ENCODE measurements at regions not wholly inside any gene's neighbourhood (a gene's known extent, or its start where the extent isn't known, plus 50 kb on each side); places are given as distances from the start of the nearest gene placed in this dataset.

DNA sequence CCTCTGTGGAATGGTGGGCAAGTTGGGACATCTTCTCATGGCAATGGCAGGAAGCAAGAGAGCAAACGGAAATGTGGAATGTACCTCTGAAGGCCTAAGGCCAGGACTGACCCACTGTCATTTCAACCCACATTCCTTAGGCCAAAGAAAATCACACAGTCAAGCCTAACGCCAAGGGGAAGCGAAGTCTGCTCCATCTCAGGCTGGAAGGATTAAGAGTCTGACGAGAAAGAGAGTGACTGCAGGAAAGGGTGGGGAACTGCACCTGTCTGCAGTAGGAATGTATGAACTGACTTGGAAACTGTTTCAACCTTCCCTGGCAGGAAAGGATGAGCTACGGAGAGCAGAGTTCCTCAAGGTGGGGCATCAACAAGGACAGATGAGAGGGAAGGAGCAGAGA, 90.2 kb upstream of the TAS2R1 start:
- no peaks in the 10 kb centered on the region for H3K36me3 ChIP-seq (ENCODE audit: insufficient read depth, low read length)
- no peaks in the 10 kb centered on the region for H3K79me2 ChIP-seq (replicated peaks; ENCODE audit: insufficient read depth, low read length)
- no peak overlapping the region for H3K9ac ChIP-seq (ENCODE audit: low read length)
- TF ChIP-seq TAF1 (IDR thresholded peaks at IDR 0.05; ENCODE audit: low read depth) (no peak), EP300 (conservative IDR thresholded peaks at IDR 0.05; ENCODE audit: poor library complexity, severe bottlenecking) (no peak), SMC3 (conservative IDR thresholded peaks at IDR 0.05; ENCODE audit: poor library complexity) (no peak)
- no peak overlapping the region for H2AFZ ChIP-seq (ENCODE audit: low read depth, low read length)
- no peaks in the 10 kb centered on the region for H3K9me3 ChIP-seq (ENCODE audit: low read length)
- no peak overlapping the region for H3K4me2 ChIP-seq (ENCODE audit: low read length)
- no peak overlapping the region for H3K4me3 ChIP-seq (ENCODE audit: low read length)
- no peaks in the 10 kb centered on the region for H3K9me2 ChIP-seq (ENCODE audit: insufficient read depth, low read length)
- H3K27me3 ChIP-seq (ENCODE audit: insufficient read depth, low read depth, low read length), result no peaks in the 10 kb centered on the region
- H3F3A ChIP-seq (ENCODE audit: insufficient read depth, low read length, poor library complexity, severe bottlenecking), result no peaks in the 10 kb centered on the region
- no peak overlapping the region for H3K27ac ChIP-seq (ENCODE audit: low read length)
- H4K20me1 ChIP-seq (ENCODE audit: insufficient read depth), result no peaks in the 10 kb centered on the region

DNA sequence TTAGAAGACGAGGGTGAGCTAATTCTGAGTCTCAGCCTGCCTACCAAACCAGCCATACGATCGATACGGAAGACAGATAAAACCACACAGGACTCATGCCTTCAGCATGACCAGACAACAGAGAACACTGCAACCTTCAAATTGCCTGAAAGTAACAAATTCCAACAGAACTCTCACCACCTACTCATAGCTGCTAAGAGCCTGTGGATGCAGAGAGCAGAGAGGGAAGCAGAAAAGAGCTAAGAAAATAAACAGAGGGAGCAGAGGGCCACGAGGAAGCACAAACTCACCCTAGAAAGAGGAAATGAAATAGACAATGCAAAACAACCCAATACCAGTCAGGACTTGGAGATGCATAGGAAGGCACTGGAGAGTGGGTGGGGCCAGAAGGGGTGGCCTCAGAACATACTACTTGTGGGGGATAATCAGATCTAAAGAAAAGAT, 86.7 kb upstream of the TAS2R1 start:
- Histone ChIP-seq H3K9me3 (ENCODE audit: low read length) (no peaks in the 10 kb centered on the region), H2AFZ (ENCODE audit: low read depth, low read length) (no peak overlapping the region), H3K27me3 (ENCODE audit: insufficient read depth, low read depth, low read length) (no peaks in the 10 kb centered on the region), H3K4me2 (ENCODE audit: low read length) (no peak overlapping the region), H3K4me3 (ENCODE audit: low read length) (no peak overlapping the region), H3K9ac (ENCODE audit: low read length) (no peak overlapping the region), H3K79me2 (replicated peaks; ENCODE audit: insufficient read depth, low read length) (no peaks in the 10 kb centered on the region), H3K9me2 (ENCODE audit: insufficient read depth, low read length) (no peaks in the 10 kb centered on the region), H4K20me1 (ENCODE audit: insufficient read depth) (no peaks in the 10 kb centered on the region), H3F3A (ENCODE audit: insufficient read depth, low read length, poor library complexity, severe bottlenecking) (no peaks in the 10 kb centered on the region), H3K27ac (ENCODE audit: low read length) (no peak overlapping the region), H3K36me3 (ENCODE audit: insufficient read depth, low read length) (no peaks in the 10 kb centered on the region)
- no peak for TF ChIP-seq MXI1 (conservative IDR thresholded peaks at IDR 0.05; ENCODE audit: poor library complexity, severe bottlenecking)
- TF ChIP-seq, protein P1, sequence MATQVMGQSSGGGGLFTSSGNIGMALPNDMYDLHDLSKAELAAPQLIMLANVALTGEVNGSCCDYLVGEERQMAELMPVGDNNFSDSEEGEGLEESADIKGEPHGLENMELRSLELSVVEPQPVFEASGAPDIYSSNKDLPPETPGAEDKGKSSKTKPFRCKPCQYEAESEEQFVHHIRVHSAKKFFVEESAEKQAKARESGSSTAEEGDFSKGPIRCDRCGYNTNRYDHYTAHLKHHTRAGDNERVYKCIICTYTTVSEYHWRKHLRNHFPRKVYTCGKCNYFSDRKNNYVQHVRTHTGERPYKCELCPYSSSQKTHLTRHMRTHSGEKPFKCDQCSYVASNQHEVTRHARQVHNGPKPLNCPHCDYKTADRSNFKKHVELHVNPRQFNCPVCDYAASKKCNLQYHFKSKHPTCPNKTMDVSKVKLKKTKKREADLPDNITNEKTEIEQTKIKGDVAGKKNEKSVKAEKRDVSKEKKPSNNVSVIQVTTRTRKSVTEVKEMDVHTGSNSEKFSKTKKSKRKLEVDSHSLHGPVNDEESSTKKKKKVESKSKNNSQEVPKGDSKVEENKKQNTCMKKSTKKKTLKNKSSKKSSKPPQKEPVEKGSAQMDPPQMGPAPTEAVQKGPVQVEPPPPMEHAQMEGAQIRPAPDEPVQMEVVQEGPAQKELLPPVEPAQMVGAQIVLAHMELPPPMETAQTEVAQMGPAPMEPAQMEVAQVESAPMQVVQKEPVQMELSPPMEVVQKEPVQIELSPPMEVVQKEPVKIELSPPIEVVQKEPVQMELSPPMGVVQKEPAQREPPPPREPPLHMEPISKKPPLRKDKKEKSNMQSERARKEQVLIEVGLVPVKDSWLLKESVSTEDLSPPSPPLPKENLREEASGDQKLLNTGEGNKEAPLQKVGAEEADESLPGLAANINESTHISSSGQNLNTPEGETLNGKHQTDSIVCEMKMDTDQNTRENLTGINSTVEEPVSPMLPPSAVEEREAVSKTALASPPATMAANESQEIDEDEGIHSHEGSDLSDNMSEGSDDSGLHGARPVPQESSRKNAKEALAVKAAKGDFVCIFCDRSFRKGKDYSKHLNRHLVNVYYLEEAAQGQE (IDR thresholded peaks at IDR 0.05; ENCODE audit: borderline replicate concordance), result no peak
- no peak for TF ChIP-seq EP300 (conservative IDR thresholded peaks at IDR 0.05; ENCODE audit: poor library complexity, severe bottlenecking)
- no peak for TF ChIP-seq POLR2AphosphoS5 (IDR thresholded peaks at IDR 0.05)
- no peak for TF ChIP-seq SMC3 (conservative IDR thresholded peaks at IDR 0.05; ENCODE audit: poor library complexity)
- no peak for TF ChIP-seq EZH2 (IDR thresholded peaks at IDR 0.05; ENCODE audit: borderline replicate concordance, insufficient read depth, low read length, poor library complexity, severe bottlenecking)
- TF ChIP-seq, protein P2, sequence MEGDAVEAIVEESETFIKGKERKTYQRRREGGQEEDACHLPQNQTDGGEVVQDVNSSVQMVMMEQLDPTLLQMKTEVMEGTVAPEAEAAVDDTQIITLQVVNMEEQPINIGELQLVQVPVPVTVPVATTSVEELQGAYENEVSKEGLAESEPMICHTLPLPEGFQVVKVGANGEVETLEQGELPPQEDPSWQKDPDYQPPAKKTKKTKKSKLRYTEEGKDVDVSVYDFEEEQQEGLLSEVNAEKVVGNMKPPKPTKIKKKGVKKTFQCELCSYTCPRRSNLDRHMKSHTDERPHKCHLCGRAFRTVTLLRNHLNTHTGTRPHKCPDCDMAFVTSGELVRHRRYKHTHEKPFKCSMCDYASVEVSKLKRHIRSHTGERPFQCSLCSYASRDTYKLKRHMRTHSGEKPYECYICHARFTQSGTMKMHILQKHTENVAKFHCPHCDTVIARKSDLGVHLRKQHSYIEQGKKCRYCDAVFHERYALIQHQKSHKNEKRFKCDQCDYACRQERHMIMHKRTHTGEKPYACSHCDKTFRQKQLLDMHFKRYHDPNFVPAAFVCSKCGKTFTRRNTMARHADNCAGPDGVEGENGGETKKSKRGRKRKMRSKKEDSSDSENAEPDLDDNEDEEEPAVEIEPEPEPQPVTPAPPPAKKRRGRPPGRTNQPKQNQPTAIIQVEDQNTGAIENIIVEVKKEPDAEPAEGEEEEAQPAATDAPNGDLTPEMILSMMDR (IDR thresholded peaks at IDR 0.05; ENCODE audit: poor library complexity, severe bottlenecking), result no peak
- no peak for TF ChIP-seq RAD21 (conservative IDR thresholded peaks at IDR 0.05)
- no peak for TF ChIP-seq TAF1 (IDR thresholded peaks at IDR 0.05; ENCODE audit: low read depth)

All from neural cell (in vitro differentiated cells).